PFSK-1 (cell line): ENCODE measurements at regions not wholly inside any gene's neighbourhood (a gene's known extent, or its start where the extent isn't known, plus 50 kb on each side); places are given as distances from the start of the nearest gene placed in this dataset.

Source experiments
- POLR2AphosphoS5 ChIP-seq: IDR thresholded peaks from 2 replicates; pipeline ENCODE4 v1.6.1; 2012; ENCODE audit warnings: low read depth, mild to moderate bottlenecking, control low read depth, low read length, moderate library complexity
- REST ChIP-seq, 2 experiments: IDR thresholded peaks; 2 replicates each; pipeline versions ENCODE4 v1.6.1 to v1.8.0; 2011 to 2012; ENCODE audit warnings: low read depth in 2 of 2, low read length in 2 of 2, control low read depth in 1 of 2, inconsistent platforms in 1 of 2, mild to moderate bottlenecking in 1 of 2, moderate library complexity in 1 of 2; ENCODE audit not compliant: insufficient read depth in 1 of 2
- SIN3A ChIP-seq: IDR thresholded peaks from 2 replicates; pipeline ENCODE4 v1.6.1; 2012; ENCODE audit warnings: mild to moderate bottlenecking, low read length, moderate library complexity, borderline replicate concordance; ENCODE audit not compliant: insufficient read depth
- TAF1 ChIP-seq: IDR thresholded peaks from 2 replicates; pipeline ENCODE4 v1.6.1; 2012; ENCODE audit warnings: low read length, control low read depth, borderline replicate concordance; ENCODE audit not compliant: insufficient read depth

- peak; percentile 89 for TF ChIP-seq POLR2AphosphoS5
- peak; percentile 54; the same call in 1 of the 2 replicates for TF ChIP-seq TAF1
- TF ChIP-seq REST (IDR thresholded peaks at IDR 0.05; ENCODE audit: insufficient read depth in 1 of 2, low read depth in 2 of 2, low read length in 2 of 2) = peak; percentile 37 to 50; a peak in 1 of 4 replicates
- TF ChIP-seq SIN3A = peak; percentile 84; the same call in 1 of the 2 replicates
Measured at GRCh38 chr5:20972419-20972925, 984.5 kb upstream of the CDH18 start.
